GM18505 (cell line): ENCODE measurements at regions not wholly inside any gene's neighbourhood (a gene's known extent, or its start where the extent isn't known, plus 50 kb on each side); places are given as distances from the start of the nearest gene placed in this dataset.

Experiments used
- ATAC-seq: cut with Tn5 transposase; IDR thresholded peaks from one replicate; pipeline ENCODE4 v1.9.1; 2021; ENCODE audit not compliant: unreplicated experiment
- POLR2A ChIP-seq: IDR thresholded peaks from 4 replicates; pipeline ENCODE4 v1.6.1; 2011; ENCODE audit warnings: borderline replicate concordance; ENCODE audit not compliant: insufficient read depth, insufficient read length; ENCODE audit errors: extremely low read depth

- TF ChIP-seq POLR2A = no peak
- no peak for ATAC-seq
These were observed 198.6 kb downstream of the TFCP2L1 start for GRCh38 chr2:121086450-121086849.

GRCh38 chr2:121087117-121087516 lies 197.9 kb downstream of the TFCP2L1 start:
- TF ChIP-seq POLR2A = no peak
- ATAC-seq = no peak

GRCh38 chr2:121088251-121089165 lies 196.5 kb downstream of the TFCP2L1 start:
- no peak for TF ChIP-seq POLR2A
- ATAC-seq = no peak

- no peak for ATAC-seq
- TF ChIP-seq POLR2A = no peak
These were observed 195.9 kb downstream of the TFCP2L1 start for GRCh38 chr2:121089166-121089510.

GRCh38 chr2:121090088-121090715 lies 194.8 kb downstream of the TFCP2L1 start:
- no peak for ATAC-seq
- no peak for TF ChIP-seq POLR2A

GRCh38 chr2:121092095-121092494 lies 192.9 kb downstream of the TFCP2L1 start:
- TF ChIP-seq POLR2A = no peak
- no peak for ATAC-seq

- ATAC-seq = no peak
- TF ChIP-seq POLR2A = no peak
These were observed 191.3 kb downstream of the TFCP2L1 start for GRCh38 chr2:121093692-121094091.

- no peak for TF ChIP-seq POLR2A
- no peak for ATAC-seq
These were observed 190.9 kb downstream of the TFCP2L1 start for GRCh38 chr2:121094101-121094500.

- no peak for ATAC-seq
- TF ChIP-seq POLR2A = no peak
These were observed 190.2 kb downstream of the TFCP2L1 start for GRCh38 chr2:121094845-121095244.

GRCh38 chr2:121095257-121096080 lies 189.5 kb downstream of the TFCP2L1 start:
- ATAC-seq = peak; percentile 65
- no peak for TF ChIP-seq POLR2A

- no peak for ATAC-seq
- TF ChIP-seq POLR2A = no peak
These were observed 188.4 kb downstream of the TFCP2L1 start for GRCh38 chr2:121096611-121097010.

GRCh38 chr2:121098556-121098955 lies 186.4 kb downstream of the TFCP2L1 start:
- TF ChIP-seq POLR2A = no peak
- ATAC-seq = no peak
